ENCODE measurements at regions not wholly inside any gene's neighbourhood (a gene's known extent, or its start where the extent isn't known, plus 50 kb on each side); places are given as distances from the start of the nearest gene placed in this dataset.

DNA sequence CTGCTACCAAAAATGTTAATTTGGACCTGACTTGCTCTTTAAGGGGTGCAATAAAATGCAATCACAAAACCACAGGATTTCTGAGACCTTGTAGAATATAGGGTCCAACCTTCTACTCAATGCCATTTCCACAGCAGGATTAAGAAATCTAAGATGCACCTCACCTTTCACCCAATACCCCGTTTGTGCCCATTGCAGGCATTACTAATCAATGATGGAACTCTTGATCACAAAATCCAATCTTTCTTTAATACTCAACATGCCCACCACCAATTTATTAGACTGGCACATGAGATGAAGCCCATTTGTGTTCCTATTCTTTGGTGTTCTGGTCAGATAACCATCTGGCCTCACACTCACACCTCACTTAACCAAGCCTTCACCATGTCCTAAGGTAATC is 117.2 kb upstream of the IGSF21 start:
- CTCF ChIA-PET: no interaction called here
- ATAC-seq (no peak), DNase-seq (ENCODE audit: low read depth, low spot score) (no peak)
- Histone ChIP-seq H3K27me3 (ENCODE audit: insufficient read depth, low read length) (peaks cover 19% of the 10 kb centered on the region), H3K79me2 (ENCODE audit: insufficient read depth, low read length) (no peaks in the 10 kb centered on the region), H3K4me2 (ENCODE audit: low read length) (no peak overlapping the region), H3K9me3 (ENCODE audit: control insufficient read depth in 1 of 2, insufficient read depth in 1 of 2, low read depth in 1 of 2, low read length in 2 of 2) (no peaks in the 10 kb centered on the region), H2AFZ (ENCODE audit: low read depth, low read length, poor library complexity, severe bottlenecking) (no peak overlapping the region), H3K9ac (ENCODE audit: low read length) (no peak overlapping the region), H3K4me3 (replicated peaks in 1 of 2; ENCODE audit: low read depth in 1 of 2, low read length in 2 of 2) (no peak overlapping the region), H3K9me2 (ENCODE audit: insufficient read depth) (no peaks in the 10 kb centered on the region), H3K4me1 (ENCODE audit: control insufficient read depth in 1 of 2, insufficient read depth in 2 of 2, low read length in 2 of 2) (no peaks in the 10 kb centered on the region), H3K36me3 (ENCODE audit: control insufficient read depth in 1 of 2, insufficient read depth in 2 of 2, low read length in 2 of 2) (no peaks in the 10 kb centered on the region), H3K27ac (ENCODE audit: low read depth, low read length) (no peak overlapping the region), H4K20me1 (ENCODE audit: insufficient read depth) (no peaks in the 10 kb centered on the region)
- TF ChIP-seq, protein P1, sequence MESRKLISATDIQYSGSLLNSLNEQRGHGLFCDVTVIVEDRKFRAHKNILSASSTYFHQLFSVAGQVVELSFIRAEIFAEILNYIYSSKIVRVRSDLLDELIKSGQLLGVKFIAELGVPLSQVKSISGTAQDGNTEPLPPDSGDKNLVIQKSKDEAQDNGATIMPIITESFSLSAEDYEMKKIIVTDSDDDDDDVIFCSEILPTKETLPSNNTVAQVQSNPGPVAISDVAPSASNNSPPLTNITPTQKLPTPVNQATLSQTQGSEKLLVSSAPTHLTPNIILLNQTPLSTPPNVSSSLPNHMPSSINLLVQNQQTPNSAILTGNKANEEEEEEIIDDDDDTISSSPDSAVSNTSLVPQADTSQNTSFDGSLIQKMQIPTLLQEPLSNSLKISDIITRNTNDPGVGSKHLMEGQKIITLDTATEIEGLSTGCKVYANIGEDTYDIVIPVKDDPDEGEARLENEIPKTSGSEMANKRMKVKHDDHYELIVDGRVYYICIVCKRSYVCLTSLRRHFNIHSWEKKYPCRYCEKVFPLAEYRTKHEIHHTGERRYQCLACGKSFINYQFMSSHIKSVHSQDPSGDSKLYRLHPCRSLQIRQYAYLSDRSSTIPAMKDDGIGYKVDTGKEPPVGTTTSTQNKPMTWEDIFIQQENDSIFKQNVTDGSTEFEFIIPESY (IDR thresholded peaks at IDR 0.05; ENCODE audit: extremely low read depth, insufficient replicate concordance, low read length): no peak
- TF ChIP-seq, protein P2, sequence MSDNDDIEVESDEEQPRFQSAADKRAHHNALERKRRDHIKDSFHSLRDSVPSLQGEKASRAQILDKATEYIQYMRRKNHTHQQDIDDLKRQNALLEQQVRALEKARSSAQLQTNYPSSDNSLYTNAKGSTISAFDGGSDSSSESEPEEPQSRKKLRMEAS (IDR thresholded peaks at IDR 0.05): no peak
- TF ChIP-seq JUND (IDR thresholded peaks at IDR 0.05) (no peak), EZH2 (IDR thresholded peaks at IDR 0.05) (no peak), TCF7L2 (IDR thresholded peaks at IDR 0.05; ENCODE audit: borderline replicate concordance, extremely low read depth, insufficient read depth, insufficient read length) (no peak), ZFX (IDR thresholded peaks at IDR 0.05) (no peak), RAD21 (IDR thresholded peaks at IDR 0.05; ENCODE audit: low read depth) (no peak), ZNF274 (IDR thresholded peaks at IDR 0.05; ENCODE audit: low read depth, low read length) (no peak), EZH2phosphoT487 (IDR thresholded peaks at IDR 0.05; ENCODE audit: borderline replicate concordance) (no peak), CBX3 (IDR thresholded peaks at IDR 0.05; ENCODE audit: low read depth) (no peak), CEBPB (IDR thresholded peaks at IDR 0.05; ENCODE audit: low read depth) (no peak), FOSL1 (IDR thresholded peaks at IDR 0.05; ENCODE audit: low read depth) (no peak)
- TF ChIP-seq, protein P3, sequence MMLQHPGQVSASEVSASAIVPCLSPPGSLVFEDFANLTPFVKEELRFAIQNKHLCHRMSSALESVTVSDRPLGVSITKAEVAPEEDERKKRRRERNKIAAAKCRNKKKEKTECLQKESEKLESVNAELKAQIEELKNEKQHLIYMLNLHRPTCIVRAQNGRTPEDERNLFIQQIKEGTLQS (IDR thresholded peaks at IDR 0.05): no peak
- TF ChIP-seq, protein P4, sequence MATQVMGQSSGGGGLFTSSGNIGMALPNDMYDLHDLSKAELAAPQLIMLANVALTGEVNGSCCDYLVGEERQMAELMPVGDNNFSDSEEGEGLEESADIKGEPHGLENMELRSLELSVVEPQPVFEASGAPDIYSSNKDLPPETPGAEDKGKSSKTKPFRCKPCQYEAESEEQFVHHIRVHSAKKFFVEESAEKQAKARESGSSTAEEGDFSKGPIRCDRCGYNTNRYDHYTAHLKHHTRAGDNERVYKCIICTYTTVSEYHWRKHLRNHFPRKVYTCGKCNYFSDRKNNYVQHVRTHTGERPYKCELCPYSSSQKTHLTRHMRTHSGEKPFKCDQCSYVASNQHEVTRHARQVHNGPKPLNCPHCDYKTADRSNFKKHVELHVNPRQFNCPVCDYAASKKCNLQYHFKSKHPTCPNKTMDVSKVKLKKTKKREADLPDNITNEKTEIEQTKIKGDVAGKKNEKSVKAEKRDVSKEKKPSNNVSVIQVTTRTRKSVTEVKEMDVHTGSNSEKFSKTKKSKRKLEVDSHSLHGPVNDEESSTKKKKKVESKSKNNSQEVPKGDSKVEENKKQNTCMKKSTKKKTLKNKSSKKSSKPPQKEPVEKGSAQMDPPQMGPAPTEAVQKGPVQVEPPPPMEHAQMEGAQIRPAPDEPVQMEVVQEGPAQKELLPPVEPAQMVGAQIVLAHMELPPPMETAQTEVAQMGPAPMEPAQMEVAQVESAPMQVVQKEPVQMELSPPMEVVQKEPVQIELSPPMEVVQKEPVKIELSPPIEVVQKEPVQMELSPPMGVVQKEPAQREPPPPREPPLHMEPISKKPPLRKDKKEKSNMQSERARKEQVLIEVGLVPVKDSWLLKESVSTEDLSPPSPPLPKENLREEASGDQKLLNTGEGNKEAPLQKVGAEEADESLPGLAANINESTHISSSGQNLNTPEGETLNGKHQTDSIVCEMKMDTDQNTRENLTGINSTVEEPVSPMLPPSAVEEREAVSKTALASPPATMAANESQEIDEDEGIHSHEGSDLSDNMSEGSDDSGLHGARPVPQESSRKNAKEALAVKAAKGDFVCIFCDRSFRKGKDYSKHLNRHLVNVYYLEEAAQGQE (IDR thresholded peaks at IDR 0.05; ENCODE audit: low read depth): no peak
- no TSS peak for BruUV-seq (replicated peaks)
- POLR2A ChIA-PET: no interaction called here
- RAD21 ChIA-PET (ENCODE audit: low non-redundant PET in 1 of 2, low total read pairs in 2 of 2, uncharacterized antibody in 2 of 2, unreplicated experiment in 2 of 2): no interaction called here
- intact Hi-C loops (cut with micrococcal nuclease): no loop called here

Data from HCT116 (cell line).